HL-60 (cell line): ENCODE measurements at regions not wholly inside any gene's neighbourhood (a gene's known extent, or its start where the extent isn't known, plus 50 kb on each side); places are given as distances from the start of the nearest gene placed in this dataset.

Source experiments
- DNase-seq, 2 experiments: peaks; one replicate each; pipeline ENCODE4 v3.0.0-alpha.2; 2010 to 2020; ENCODE audit warnings: low read depth in 1 of 2, low spot score in 1 of 2
- H3K27ac ChIP-seq: fragments of 250-450 bp; sonication (Bioruptor Pico); replicated peaks from 2 replicates; pipeline ENCODE4 v1.5.1; 2020; ENCODE audit warnings: mild to moderate bottlenecking, moderate library complexity
- H3K27me3 ChIP-seq: fragments of 250-450 bp; sonication (Bioruptor Pico); 2 replicates; pipeline ENCODE4 v1.5.1; 2021; ENCODE audit warnings: mild to moderate bottlenecking, moderate library complexity; ENCODE audit not compliant: insufficient read depth, poor library complexity, severe bottlenecking
- H3K4me3 ChIP-seq: replicated peaks from 2 replicates; pipeline ENCODE4 v1.5.1; 2011; ENCODE audit warnings: mild to moderate bottlenecking, control low read depth, low read length; ENCODE audit not compliant: insufficient read depth
- GABPA ChIP-seq: IDR thresholded peaks from 2 replicates; pipeline ENCODE4 v1.6.1; 2012; ENCODE audit warnings: low read depth
- POLR2AphosphoS5 ChIP-seq: IDR thresholded peaks from 2 replicates; pipeline ENCODE4 v1.6.1; 2012; ENCODE audit warnings: low read depth
- REST ChIP-seq: IDR thresholded peaks from 2 replicates; pipeline ENCODE4 v1.6.1; 2012; ENCODE audit warnings: low read depth; ENCODE audit not compliant: insufficient replicate concordance
- SPI1 ChIP-seq: IDR thresholded peaks from 2 replicates; pipeline ENCODE4 v1.6.1; 2012; ENCODE audit warnings: low read depth, mild to moderate bottlenecking, borderline replicate concordance
- TF ChIP-seq, protein P1 (sequence below): IDR thresholded peaks from one replicate; pipeline ENCODE4 v1.5.1; 2011; ENCODE audit warnings: low read length, control low read depth, inconsistent platforms; ENCODE audit not compliant: insufficient read depth

GRCh38 chr3:144049374-144049773 is 77.8 kb downstream of the DIPK2A start:
- TF ChIP-seq SPI1 (no peak), POLR2AphosphoS5 (no peak), GABPA (no peak), REST (no peak)
- TF ChIP-seq, protein P1, sequence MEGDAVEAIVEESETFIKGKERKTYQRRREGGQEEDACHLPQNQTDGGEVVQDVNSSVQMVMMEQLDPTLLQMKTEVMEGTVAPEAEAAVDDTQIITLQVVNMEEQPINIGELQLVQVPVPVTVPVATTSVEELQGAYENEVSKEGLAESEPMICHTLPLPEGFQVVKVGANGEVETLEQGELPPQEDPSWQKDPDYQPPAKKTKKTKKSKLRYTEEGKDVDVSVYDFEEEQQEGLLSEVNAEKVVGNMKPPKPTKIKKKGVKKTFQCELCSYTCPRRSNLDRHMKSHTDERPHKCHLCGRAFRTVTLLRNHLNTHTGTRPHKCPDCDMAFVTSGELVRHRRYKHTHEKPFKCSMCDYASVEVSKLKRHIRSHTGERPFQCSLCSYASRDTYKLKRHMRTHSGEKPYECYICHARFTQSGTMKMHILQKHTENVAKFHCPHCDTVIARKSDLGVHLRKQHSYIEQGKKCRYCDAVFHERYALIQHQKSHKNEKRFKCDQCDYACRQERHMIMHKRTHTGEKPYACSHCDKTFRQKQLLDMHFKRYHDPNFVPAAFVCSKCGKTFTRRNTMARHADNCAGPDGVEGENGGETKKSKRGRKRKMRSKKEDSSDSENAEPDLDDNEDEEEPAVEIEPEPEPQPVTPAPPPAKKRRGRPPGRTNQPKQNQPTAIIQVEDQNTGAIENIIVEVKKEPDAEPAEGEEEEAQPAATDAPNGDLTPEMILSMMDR = no peak
- Histone ChIP-seq H3K27ac (no peak overlapping the region), H3K4me3 (no peak overlapping the region)

GRCh38 chr3:144051211-144051610 is 79.6 kb downstream of the DIPK2A start:
- TF ChIP-seq REST (no peak), SPI1 (no peak), GABPA (no peak), POLR2AphosphoS5 (no peak)
- TF ChIP-seq, protein P1 = no peak
- H3K4me3 ChIP-seq = no peak overlapping the region
- no peaks in the 10 kb centered on the region for H3K27me3 ChIP-seq
- no peak overlapping the region for H3K27ac ChIP-seq
- DNase-seq = no peak

More at GRCh38 chr3:144049374-144049773, 77.8 kb downstream of the DIPK2A start:
- DNase-seq = no peak
- no peaks in the 10 kb centered on the region for H3K27me3 ChIP-seq

DNA sequence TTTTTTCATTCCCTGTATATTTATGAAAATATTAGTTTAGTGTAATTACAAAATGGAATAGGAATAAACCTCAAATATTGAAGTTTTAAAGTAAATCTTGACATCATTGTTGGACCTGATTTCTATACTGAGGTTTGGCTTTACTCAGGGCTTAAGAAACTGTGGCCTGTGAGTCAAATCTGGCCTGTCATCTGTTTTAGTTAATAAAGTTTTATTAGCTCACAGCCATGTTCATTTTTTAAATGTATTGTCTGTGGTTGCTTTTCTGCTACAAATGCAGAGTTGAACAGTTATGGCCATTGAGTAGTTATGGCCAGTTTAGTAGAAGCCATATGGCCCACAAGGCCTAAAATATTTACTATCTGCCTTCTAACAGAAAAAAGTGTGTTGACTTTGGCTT is 80.7 kb downstream of the DIPK2A start:
- H3K27me3 ChIP-seq = no peaks in the 10 kb centered on the region
- H3K4me3 ChIP-seq = no peak overlapping the region
- TF ChIP-seq, protein P1 = no peak
- TF ChIP-seq GABPA = no peak
- TF ChIP-seq SPI1 = no peak
- TF ChIP-seq REST = no peak
- no peak for TF ChIP-seq POLR2AphosphoS5
- H3K27ac ChIP-seq = no peak overlapping the region
- DNase-seq = no peak
